ENCODE measurements at regions not wholly inside any gene's neighbourhood (a gene's known extent, or its start where the extent isn't known, plus 50 kb on each side); places are given as distances from the start of the nearest gene placed in this dataset.

GRCh38 chr7:119783799-119784198 lies 489.2 kb upstream of the KCND2 start:
- Histone ChIP-seq H3K79me2 (ENCODE audit: insufficient read depth, low read length) (no peaks in the 10 kb centered on the region), H3K4me2 (ENCODE audit: insufficient read depth, low read length) (no peak overlapping the region), H2AFZ (ENCODE audit: low read depth, low read length) (no peak overlapping the region), H3K9ac (ENCODE audit: low read depth, low read length) (no peak overlapping the region), H3K9me3 (ENCODE audit: insufficient read depth, low read length, severe bottlenecking) (no peaks in the 10 kb centered on the region), H3K27ac (ENCODE audit: low read length) (no peak overlapping the region), H3K36me3 (ENCODE audit: insufficient read depth, low read length) (no peaks in the 10 kb centered on the region), H3K4me1 (ENCODE audit: insufficient read depth, low read length) (no peaks in the 10 kb centered on the region), H3K4me3 (ENCODE audit: low read depth in 1 of 2, low read length in 2 of 2) (no peak overlapping the region), H4K20me1 (ENCODE audit: insufficient read depth, low read length) (no peaks in the 10 kb centered on the region), H3K27me3 (ENCODE audit: insufficient read depth, low read length, poor library complexity) (no peaks in the 10 kb centered on the region)
- ATAC-seq (ENCODE audit: insufficient read depth, low read depth) (no peak), DNase-seq (no peak)
- TF ChIP-seq EZH2 (IDR thresholded peaks at IDR 0.05; ENCODE audit: borderline replicate concordance, low read depth, low read length, severe bottlenecking) (no peak), CTCF (IDR thresholded peaks at IDR 0.05; ENCODE audit: borderline replicate concordance, extremely low read depth, low read length, poor library complexity, severe bottlenecking) (no peak)

GRCh38 chr7:119802147-119802546 lies 470.8 kb upstream of the KCND2 start:
- no peak overlapping the region for H3K9ac ChIP-seq (ENCODE audit: low read depth, low read length)
- H3K9me3 ChIP-seq (ENCODE audit: insufficient read depth, low read length, severe bottlenecking), result no peaks in the 10 kb centered on the region
- H4K20me1 ChIP-seq (ENCODE audit: insufficient read depth, low read length), result no peaks in the 10 kb centered on the region
- H3K4me2 ChIP-seq (ENCODE audit: insufficient read depth, low read length), result no peak overlapping the region
- no peak for DNase-seq
- no peaks in the 10 kb centered on the region for H3K4me1 ChIP-seq (ENCODE audit: insufficient read depth, low read length)
- H3K4me3 ChIP-seq (ENCODE audit: low read depth in 1 of 2, low read length in 2 of 2), result no peak overlapping the region
- no peaks in the 10 kb centered on the region for H3K27me3 ChIP-seq (ENCODE audit: insufficient read depth, low read length, poor library complexity)
- no peak for ATAC-seq (ENCODE audit: insufficient read depth, low read depth)
- H3K27ac ChIP-seq (ENCODE audit: low read length), result no peak overlapping the region
- H3K79me2 ChIP-seq (ENCODE audit: insufficient read depth, low read length), result no peaks in the 10 kb centered on the region
- TF ChIP-seq CTCF (IDR thresholded peaks at IDR 0.05; ENCODE audit: borderline replicate concordance, extremely low read depth, low read length, poor library complexity, severe bottlenecking) (no peak), EZH2 (IDR thresholded peaks at IDR 0.05; ENCODE audit: borderline replicate concordance, low read depth, low read length, severe bottlenecking) (no peak)
- H2AFZ ChIP-seq (ENCODE audit: low read depth, low read length), result no peak overlapping the region
- H3K36me3 ChIP-seq (ENCODE audit: insufficient read depth, low read length), result no peaks in the 10 kb centered on the region

- DNase-seq, result no peak
- no peak overlapping the region for H3K27ac ChIP-seq (ENCODE audit: low read length)
- no peak for ATAC-seq (ENCODE audit: insufficient read depth, low read depth)
Observed at GRCh38 chr7:119825091-119825655, 447.8 kb upstream of the KCND2 start.

More at GRCh38 chr7:119825091-119825655, 447.8 kb upstream of the KCND2 start:
- Histone ChIP-seq H3K79me2 (ENCODE audit: insufficient read depth, low read length) (no peaks in the 10 kb centered on the region), H3K36me3 (ENCODE audit: insufficient read depth, low read length) (no peaks in the 10 kb centered on the region), H3K4me3 (ENCODE audit: low read depth in 1 of 2, low read length in 2 of 2) (no peak overlapping the region), H4K20me1 (ENCODE audit: insufficient read depth, low read length) (no peaks in the 10 kb centered on the region), H3K9me3 (ENCODE audit: insufficient read depth, low read length, severe bottlenecking) (no peaks in the 10 kb centered on the region), H3K4me2 (ENCODE audit: insufficient read depth, low read length) (no peak overlapping the region), H3K9ac (ENCODE audit: low read depth, low read length) (no peak overlapping the region), H3K27me3 (ENCODE audit: insufficient read depth, low read length, poor library complexity) (no peaks in the 10 kb centered on the region), H2AFZ (ENCODE audit: low read depth, low read length) (no peak overlapping the region), H3K4me1 (ENCODE audit: insufficient read depth, low read length) (no peaks in the 10 kb centered on the region)
- TF ChIP-seq CTCF (IDR thresholded peaks at IDR 0.05; ENCODE audit: borderline replicate concordance, extremely low read depth, low read length, poor library complexity, severe bottlenecking) (no peak), EZH2 (IDR thresholded peaks at IDR 0.05; ENCODE audit: borderline replicate concordance, low read depth, low read length, severe bottlenecking) (no peak)

Measured in DND-41 (cell line).